Esophagus squamous epithelium (tissue), 4 donors: ENCODE measurements at regions not wholly inside any gene's neighbourhood (a gene's known extent, or its start where the extent isn't known, plus 50 kb on each side); places are given as distances from the start of the nearest gene placed in this dataset.

ENCODE experiments used
- POLR2A ChIP-seq, 4 donors: fragments of 450-650 bp; IDR thresholded peaks; one replicate each; pipeline ENCODE4 v1.6.1; 2017; ENCODE audit warnings: antibody characterized with exemption in 4 of 4, mild to moderate bottlenecking in 4 of 4, moderate library complexity in 3 of 4
- TF ChIP-seq, protein P1 (sequence below), 6 experiments: fragments of 450-650 bp in 4 of 6; fragments of 200-600 bp in 2 of 6; sonication (generic) in 2 of 6; IDR thresholded peaks; one replicate each; pipeline ENCODE4 v1.5.1; 2016 to 2019; ENCODE audit warnings: antibody characterized with exemption in 6 of 6, mild to moderate bottlenecking in 4 of 6, moderate library complexity in 4 of 6

DNA sequence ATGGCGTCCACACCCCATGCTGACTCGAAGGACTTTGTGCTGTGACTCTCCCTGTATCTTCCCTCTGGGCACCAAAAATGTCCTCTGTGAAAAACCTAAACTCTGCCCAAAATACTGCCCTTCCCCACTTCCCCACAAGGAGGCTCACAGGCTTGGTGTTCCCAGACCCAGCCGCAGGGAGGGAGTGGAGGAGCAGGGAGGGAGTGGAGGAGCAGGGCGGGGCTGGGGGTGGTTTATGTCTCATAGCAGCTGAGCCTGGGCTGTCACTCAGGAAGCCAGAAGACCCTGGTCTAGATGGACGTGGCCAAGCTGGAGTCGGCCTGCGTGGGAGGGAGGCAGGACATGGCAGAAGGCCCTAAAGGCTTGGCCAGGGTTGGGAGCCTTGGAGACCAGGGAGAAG, 461.7 kb downstream of the PTPRU start:
- TF ChIP-seq, protein P1, sequence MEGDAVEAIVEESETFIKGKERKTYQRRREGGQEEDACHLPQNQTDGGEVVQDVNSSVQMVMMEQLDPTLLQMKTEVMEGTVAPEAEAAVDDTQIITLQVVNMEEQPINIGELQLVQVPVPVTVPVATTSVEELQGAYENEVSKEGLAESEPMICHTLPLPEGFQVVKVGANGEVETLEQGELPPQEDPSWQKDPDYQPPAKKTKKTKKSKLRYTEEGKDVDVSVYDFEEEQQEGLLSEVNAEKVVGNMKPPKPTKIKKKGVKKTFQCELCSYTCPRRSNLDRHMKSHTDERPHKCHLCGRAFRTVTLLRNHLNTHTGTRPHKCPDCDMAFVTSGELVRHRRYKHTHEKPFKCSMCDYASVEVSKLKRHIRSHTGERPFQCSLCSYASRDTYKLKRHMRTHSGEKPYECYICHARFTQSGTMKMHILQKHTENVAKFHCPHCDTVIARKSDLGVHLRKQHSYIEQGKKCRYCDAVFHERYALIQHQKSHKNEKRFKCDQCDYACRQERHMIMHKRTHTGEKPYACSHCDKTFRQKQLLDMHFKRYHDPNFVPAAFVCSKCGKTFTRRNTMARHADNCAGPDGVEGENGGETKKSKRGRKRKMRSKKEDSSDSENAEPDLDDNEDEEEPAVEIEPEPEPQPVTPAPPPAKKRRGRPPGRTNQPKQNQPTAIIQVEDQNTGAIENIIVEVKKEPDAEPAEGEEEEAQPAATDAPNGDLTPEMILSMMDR (IDR thresholded peaks at IDR 0.05): peak in 4 of 6 experiments; percentile 15 to 61 (median 32)
- no peak for TF ChIP-seq POLR2A (IDR thresholded peaks at IDR 0.05)
